IMR-90 (cell line): ENCODE measurements at regions not wholly inside any gene's neighbourhood (a gene's known extent, or its start where the extent isn't known, plus 50 kb on each side); places are given as distances from the start of the nearest gene placed in this dataset.

ENCODE experiments used
- ATAC-seq: fragments of 200-7000 bp; cut with Tn5 transposase; 2 replicates; pipeline ENCODE4 v1.9.1; 2020; ENCODE audit warnings: low read depth, mild to moderate bottlenecking, moderate library complexity
- BruUV-seq: library from RNA; stranded (reverse); fragments of 400-500 nt; replicated peaks from 2 replicates; lab custom pipeline; 2021; lab: Mats Ljungman, UMichigan
- CTCF ChIA-PET: fragments of 300-600 bp; formaldehyde crosslinking; extraction: SDS; loops from one replicate; lab custom pipeline; 2021; ENCODE audit warnings: antibody characterized with exemption; lab: Yijun Ruan, JAX
- POLR2A ChIA-PET: fragments of 300-600 bp; sonication (Branson Sonifier 250); formaldehyde crosslinking; loops from one replicate; lab custom pipeline; 2022; ENCODE audit warnings: antibody characterized with exemption; ENCODE audit not compliant: unreplicated experiment; lab: Charles Lee
- DNase-seq: peaks from one replicate; pipeline ENCODE4 v3.0.0; 2013
- H2AFZ ChIP-seq: replicated peaks from 2 replicates; pipeline ENCODE3; 2013; ENCODE audit warnings: low read length, mild to moderate bottlenecking; ENCODE audit not compliant: poor library complexity
- H2AK5ac ChIP-seq: 2 replicates; pipeline ENCODE4 v1.6.1; 2013; ENCODE audit warnings: low read depth, low read length, inconsistent platforms
- H2AK9ac ChIP-seq: replicated peaks from 2 replicates; pipeline ENCODE3; 2013; ENCODE audit warnings: mild to moderate bottlenecking, low read depth, low read length, moderate library complexity; ENCODE audit not compliant: poor library complexity
- H2BK120ac ChIP-seq: 2 replicates; pipeline ENCODE4 v1.6.1; 2013; ENCODE audit warnings: low read depth, low read length, inconsistent platforms
- H2BK15ac ChIP-seq: 3 replicates; pipeline ENCODE4 v1.6.1; 2013; ENCODE audit warnings: low read depth, low read length, inconsistent platforms
- H2BK20ac ChIP-seq: 2 replicates; pipeline ENCODE4 v1.6.1; 2013; ENCODE audit warnings: low read depth, mild to moderate bottlenecking, inconsistent platforms, low read length, moderate library complexity
- H2BK5ac ChIP-seq: 2 replicates; pipeline ENCODE4 v1.6.1; 2013; ENCODE audit warnings: mild to moderate bottlenecking, low read depth, low read length, inconsistent platforms; ENCODE audit not compliant: poor library complexity, severe bottlenecking
- H3K14ac ChIP-seq: replicated peaks from 2 replicates; pipeline ENCODE4 v1.6.1; 2013; ENCODE audit warnings: low read depth, low read length, inconsistent platforms
- H3K18ac ChIP-seq: 2 replicates; pipeline ENCODE4 v1.6.1; 2013; ENCODE audit warnings: low read depth, low read length, control low read depth
- H3K23ac ChIP-seq: 2 replicates; pipeline ENCODE4 v1.6.1; 2013; ENCODE audit warnings: low read depth, low read length, inconsistent platforms
- H3K27ac ChIP-seq: 2 replicates; pipeline ENCODE4 v1.5.1; 2013; ENCODE audit warnings: mild to moderate bottlenecking, control low read depth, low read length; ENCODE audit not compliant: insufficient read depth
- H3K27me3 ChIP-seq: 2 replicates; pipeline ENCODE4 v1.6.1; 2013; ENCODE audit warnings: low read length; ENCODE audit not compliant: control insufficient read depth, insufficient read depth
- H3K36me3 ChIP-seq: 2 replicates; pipeline ENCODE4 v1.6.1; 2013; ENCODE audit warnings: low read length, mixed read lengths; ENCODE audit not compliant: control insufficient read depth, insufficient read depth
- H3K4ac ChIP-seq: 2 replicates; pipeline ENCODE4 v1.6.1; 2013; ENCODE audit warnings: low read depth, low read length, inconsistent platforms
- H3K4me1 ChIP-seq: 2 replicates; pipeline ENCODE4 v1.6.1; 2013; ENCODE audit warnings: low read length, mixed read lengths; ENCODE audit not compliant: control insufficient read depth, insufficient read depth
- H3K4me2 ChIP-seq: 2 replicates; pipeline ENCODE4 v1.6.1; 2013; ENCODE audit warnings: low read depth, mild to moderate bottlenecking, control low read depth, low read length, moderate library complexity
- H3K4me3 ChIP-seq: 2 replicates; pipeline ENCODE4 v1.5.1; 2013; ENCODE audit warnings: low read depth, mild to moderate bottlenecking, control low read depth, low read length, moderate library complexity; ENCODE audit not compliant: insufficient read depth
- H3K56ac ChIP-seq: 2 replicates; pipeline ENCODE4 v1.6.1; 2013; ENCODE audit warnings: low read length, inconsistent platforms; ENCODE audit not compliant: insufficient read depth; ENCODE audit errors: extremely low read depth
- H3K79me1 ChIP-seq, 2 experiments: 2 replicates each; pipeline ENCODE4 v1.6.1; 2013; ENCODE audit warnings: low read length in 2 of 2, inconsistent platforms in 1 of 2, low read depth in 1 of 2
- H3K9ac ChIP-seq: 2 replicates; pipeline ENCODE4 v1.6.1; 2013; ENCODE audit warnings: low read depth, low read length, control low read depth
- H3K9me1 ChIP-seq: 2 replicates; pipeline ENCODE4 v1.6.1; 2013; ENCODE audit warnings: low read length, inconsistent platforms; ENCODE audit not compliant: insufficient read depth
- H3K9me3 ChIP-seq: 2 replicates; pipeline ENCODE4 v1.6.1; 2013; ENCODE audit warnings: low read length; ENCODE audit not compliant: control insufficient read depth, insufficient read depth
- H4K20me1 ChIP-seq: 2 replicates; pipeline ENCODE4 v1.6.1; 2013; ENCODE audit warnings: low read length, inconsistent platforms; ENCODE audit not compliant: insufficient read depth
- H4K5ac ChIP-seq: 2 replicates; pipeline ENCODE4 v1.6.1; 2013; ENCODE audit warnings: mild to moderate bottlenecking, low read depth, low read length, control low read depth
- H4K8ac ChIP-seq, 2 experiments: 2 replicates each; pipeline ENCODE4 v1.6.1; 2013; ENCODE audit warnings: low read depth in 2 of 2, low read length in 2 of 2, control low read depth in 1 of 2, inconsistent platforms in 1 of 2
- H4K91ac ChIP-seq: 2 replicates; pipeline ENCODE4 v1.6.1; 2013; ENCODE audit warnings: low read depth, low read length, inconsistent platforms; ENCODE audit not compliant: insufficient read depth
- BHLHE40 ChIP-seq: fragments of 150-350 bp; IDR thresholded peaks from 2 replicates; pipeline ENCODE4 v1.6.1; 2016; ENCODE audit warnings: mild to moderate bottlenecking, low read depth, low read length
- CEBPB ChIP-seq: IDR thresholded peaks from 2 replicates; pipeline ENCODE4 v1.6.1; 2012; ENCODE audit warnings: low read depth, low read length, improper control_type of control experiment
- CHD1 ChIP-seq: IDR thresholded peaks from 2 replicates; pipeline ENCODE4 v1.6.1; 2012; ENCODE audit warnings: low read depth, low read length, improper control_type of control experiment
- CTCF ChIP-seq: conservative IDR thresholded peaks from 2 replicates; pipeline ENCODE4 v1.5.1; 2012; ENCODE audit warnings: mild to moderate bottlenecking, low read depth, low read length, improper control_type of control experiment
- ELK1 ChIP-seq: fragments of 150-350 bp; IDR thresholded peaks from 2 replicates; pipeline ENCODE4 v1.6.1; 2016; ENCODE audit warnings: low read depth, mild to moderate bottlenecking, low read length, moderate library complexity, borderline replicate concordance
- FOS ChIP-seq: fragments of 150-350 bp; IDR thresholded peaks from 2 replicates; pipeline ENCODE4 v1.6.1; 2016; ENCODE audit warnings: low read depth, low read length
- MAFK ChIP-seq: IDR thresholded peaks from 2 replicates; pipeline ENCODE4 v1.6.1; 2012; ENCODE audit warnings: low read depth, low read length, improper control_type of control experiment
- MAZ ChIP-seq: IDR thresholded peaks from 2 replicates; pipeline ENCODE4 v1.6.1; 2012; ENCODE audit warnings: low read depth, mild to moderate bottlenecking, low read length, improper control_type of control experiment, moderate library complexity, borderline replicate concordance
- MXI1 ChIP-seq: IDR thresholded peaks from 2 replicates; pipeline ENCODE4 v1.6.1; 2012; ENCODE audit warnings: low read depth, mild to moderate bottlenecking, low read length, moderate library complexity, borderline replicate concordance
- POLR2A ChIP-seq: IDR thresholded peaks from 2 replicates; pipeline ENCODE4 v1.6.1; 2012; ENCODE audit warnings: mild to moderate bottlenecking, low read depth, low read length
- RCOR1 ChIP-seq: IDR thresholded peaks from 2 replicates; pipeline ENCODE4 v1.6.1; 2012; ENCODE audit warnings: mild to moderate bottlenecking, low read length, improper control_type of control experiment; ENCODE audit not compliant: insufficient replicate concordance
- RFX5 ChIP-seq: IDR thresholded peaks from 2 replicates; pipeline ENCODE4 v1.8.0; 2012; ENCODE audit warnings: low read depth, mild to moderate bottlenecking, low read length, moderate library complexity
- SMC3 ChIP-seq: fragments of 150-350 bp; IDR thresholded peaks from 2 replicates; pipeline ENCODE4 v1.6.1; 2016; ENCODE audit warnings: low read depth, mild to moderate bottlenecking, antibody characterized with exemption, low read length, moderate library complexity
- USF2 ChIP-seq: fragments of 150-350 bp; IDR thresholded peaks from 2 replicates; pipeline ENCODE4 v1.6.1; 2017; ENCODE audit warnings: mild to moderate bottlenecking, antibody characterized with exemption, low read length, low read depth
- WGBS, 2 experiments: methylation state at CpG; one replicate each; pipeline versions ENCODE4 v1.1.5 to v1.1.7; 2013; ENCODE audit warnings: missing lambda C conversion rate in 2 of 2; ENCODE audit not compliant: insufficient read length in 1 of 2; ENCODE audit errors: extremely low coverage in 2 of 2; 5-methylcytosine and 5-hydroxymethylcytosine counted together
- dilution Hi-C: fragments of 300-500 bp; cut with HindIII; formaldehyde crosslinking; loops from one replicate; pipeline ENCODE4 v1.14.3; 2018; ENCODE audit warnings: low sequenced_read_pairs; ENCODE audit not compliant: unreplicated experiment
- in situ Hi-C: fragments of 300-500 bp; cut with MboI; formaldehyde crosslinking; loops from 3 replicates; pipeline ENCODE4 v1.14.3; 2019; ENCODE audit warnings: low sequenced_read_pairs, inconsistent platforms, mixed read lengths
- intact Hi-C: fragments of 100-400 bp; cut with micrococcal nuclease; formaldehyde crosslinking; loops from 2 replicates; pipeline ENCODE4 v1.10.0; 2022

DNA sequence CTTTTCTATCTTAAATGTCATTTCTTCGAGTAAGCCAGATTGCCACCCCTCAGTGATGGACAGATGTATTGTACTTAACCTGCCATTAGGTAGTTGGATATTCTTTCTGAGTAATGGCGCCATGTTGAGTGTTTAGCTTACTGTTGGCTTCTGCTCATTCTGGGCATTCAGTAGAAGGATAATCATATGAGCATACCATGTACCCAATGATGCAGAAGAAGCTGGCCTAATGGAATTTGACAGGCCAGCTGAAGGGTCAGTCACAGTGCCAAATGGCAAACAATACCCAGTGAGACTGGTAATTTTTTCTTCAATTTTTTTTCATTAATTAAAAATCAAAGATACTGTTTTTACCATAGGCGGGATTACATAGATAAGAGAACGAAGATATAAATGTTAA, 1010.8 kb upstream of the EYS start:
- no peak overlapping the region for H3K14ac ChIP-seq
- H4K91ac ChIP-seq = no peak overlapping the region
- H3K9me1 ChIP-seq = no peaks in the 10 kb centered on the region
- in situ Hi-C loops = no loop called here
- TF ChIP-seq RCOR1 = no peak
- no peak for TF ChIP-seq MXI1
- no peak for TF ChIP-seq CHD1
- no peak for TF ChIP-seq USF2
- TF ChIP-seq CEBPB = no peak
- no peak for TF ChIP-seq CTCF
- no peak for TF ChIP-seq RFX5
- no peak for TF ChIP-seq POLR2A
- TF ChIP-seq BHLHE40 = no peak
- no peak for TF ChIP-seq SMC3
- TF ChIP-seq ELK1 = no peak
- TF ChIP-seq MAZ = no peak
- no peak for TF ChIP-seq FOS
- no peak for TF ChIP-seq MAFK
- BruUV-seq = no TSS peak
- no peaks in the 10 kb centered on the region for H3K9me3 ChIP-seq
- no peak overlapping the region for H3K4ac ChIP-seq
- no CpG with 5 or more reads among the region's 4 CpGs for WGBS, 2 experiments
- no peak overlapping the region for H3K23ac ChIP-seq
- H3K4me2 ChIP-seq = no peak overlapping the region
- no peak overlapping the region for H3K4me3 ChIP-seq
- no peak overlapping the region for H3K9ac ChIP-seq
- H2BK120ac ChIP-seq = no peak overlapping the region
- no peak overlapping the region for H2BK15ac ChIP-seq
- no peak overlapping the region for H3K56ac ChIP-seq
- H3K18ac ChIP-seq = no peak overlapping the region
- no peak overlapping the region for H4K8ac ChIP-seq
- POLR2A ChIA-PET = no interaction called here
- H2AK9ac ChIP-seq = no peak overlapping the region
- DNase-seq (no peak), ATAC-seq (no peak)
- no peak overlapping the region for H2BK20ac ChIP-seq
- H3K27ac ChIP-seq = no peak overlapping the region
- no peaks in the 10 kb centered on the region for H3K4me1 ChIP-seq
- no peak overlapping the region for H2AFZ ChIP-seq
- H2AK5ac ChIP-seq = no peak overlapping the region
- CTCF ChIA-PET = no interaction called here
- intact Hi-C loops = no loop called here
- H4K20me1 ChIP-seq = no peaks in the 10 kb centered on the region
- H3K27me3 ChIP-seq = no peaks in the 10 kb centered on the region
- no peak overlapping the region for H4K5ac ChIP-seq
- H3K36me3 ChIP-seq = no peaks in the 10 kb centered on the region
- H3K79me1 ChIP-seq = no peaks in the 10 kb centered on the region
- H2BK5ac ChIP-seq = no peak overlapping the region
- dilution Hi-C loops = no loop called here
